ENCODE measurements at regions not wholly inside any gene's neighbourhood (a gene's known extent, or its start where the extent isn't known, plus 50 kb on each side); places are given as distances from the start of the nearest gene placed in this dataset.
"Not testable (repeated sequence)": the region's sequence is repeated elsewhere in the genome, so short reads cannot be mapped to it uniquely, and the experiment has no call there.

DNA sequence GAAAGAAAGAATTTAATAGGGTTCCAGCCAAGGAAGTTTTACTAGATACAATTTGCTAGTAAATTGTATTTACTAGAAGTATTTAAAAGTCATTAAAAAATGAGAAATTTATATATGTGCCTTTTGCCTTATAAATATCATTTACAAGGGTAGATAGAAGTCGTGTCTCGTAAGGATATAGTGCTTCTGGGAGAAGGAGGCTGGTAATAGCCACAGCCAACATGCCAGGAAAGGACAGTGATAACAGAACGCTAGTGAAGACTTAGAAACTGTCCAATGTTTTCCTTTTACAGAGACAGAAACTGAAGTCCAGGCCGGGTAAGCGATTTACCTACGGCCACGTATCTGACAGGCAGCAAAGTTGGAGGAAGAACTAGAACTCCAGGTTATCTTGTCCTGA, 113.5 kb upstream of the LRRN1 start:
- no peak for DNase-seq

DNA sequence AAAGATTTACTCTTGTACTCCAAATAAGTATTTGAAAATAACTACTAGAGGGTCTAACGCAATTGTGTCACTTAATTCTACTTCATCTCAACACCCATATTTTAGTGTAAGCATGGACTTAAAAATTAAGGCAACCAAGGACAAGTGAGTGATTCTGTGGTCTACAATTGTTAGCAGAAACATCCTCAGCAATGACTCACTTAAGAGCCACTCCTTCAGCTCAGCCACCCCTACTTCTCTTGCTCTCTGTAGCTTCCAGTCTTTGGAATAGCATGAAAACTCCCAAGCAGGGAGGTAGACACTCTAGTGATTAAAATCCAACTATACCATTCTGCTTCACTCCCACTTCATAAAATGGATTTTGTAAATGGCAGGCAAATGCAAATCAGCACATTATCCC, 116.0 kb upstream of the LRRN1 start:
- no peak for DNase-seq

DNA sequence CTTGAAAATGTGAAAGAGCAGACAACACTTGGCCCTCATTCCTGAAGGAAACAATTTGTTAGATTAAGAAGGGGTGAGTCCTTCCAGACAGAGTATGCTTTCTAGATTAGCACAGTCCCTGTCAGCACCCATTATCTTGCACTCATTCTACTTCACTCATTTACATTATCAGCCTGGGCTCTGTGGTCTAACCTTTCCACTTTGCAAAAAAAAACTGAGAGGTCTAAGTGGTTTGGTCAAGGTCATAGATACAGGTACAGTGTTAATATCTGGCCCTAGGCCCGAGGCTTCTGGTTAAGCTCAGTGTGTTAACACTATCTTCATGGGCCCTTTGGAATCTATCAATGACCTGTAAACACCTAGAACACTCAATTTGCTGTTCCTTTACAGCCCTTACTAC, 123.4 kb upstream of the LRRN1 start:
- DNase-seq = no peak

DNA sequence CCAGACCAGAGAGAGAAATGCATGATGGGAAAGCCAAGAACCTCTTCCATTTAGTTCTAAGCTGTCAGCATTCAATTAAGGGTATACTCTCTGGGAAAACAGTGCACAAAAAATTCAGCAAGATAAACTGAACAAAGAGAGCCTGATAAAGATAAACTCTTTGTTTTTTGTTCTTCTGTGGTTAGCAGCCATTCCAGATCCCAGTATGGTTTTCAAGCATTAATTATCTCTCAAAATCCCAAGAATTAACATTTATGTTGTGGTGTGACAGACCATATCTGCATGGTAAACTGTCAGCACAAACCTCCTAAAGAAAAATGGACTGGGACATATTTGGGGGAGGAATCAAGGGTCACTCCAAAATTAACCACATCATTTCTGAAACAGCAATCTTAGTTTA, 124.0 kb upstream of the LRRN1 start:
- no peak for DNase-seq

DNA sequence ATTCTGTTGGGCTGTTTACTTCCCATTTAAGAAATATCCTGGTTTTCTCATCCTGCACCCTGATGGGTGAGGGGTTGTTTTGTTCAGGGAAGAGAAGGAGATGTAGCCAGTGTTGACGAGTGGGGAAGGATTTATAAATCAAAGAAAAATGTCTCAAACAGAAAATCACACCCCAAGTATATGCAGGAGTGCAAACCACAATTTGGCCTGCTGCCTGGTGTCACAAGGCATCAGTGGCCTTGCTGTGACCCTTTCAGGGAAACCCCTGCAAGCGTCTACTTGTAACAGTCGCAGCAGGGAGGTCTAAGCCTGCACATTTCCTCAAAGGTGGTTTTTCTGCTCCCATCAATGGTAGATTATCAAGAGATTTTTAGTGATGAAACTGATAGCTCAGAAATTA, 132.6 kb upstream of the LRRN1 start:
- no peak for DNase-seq

DNA sequence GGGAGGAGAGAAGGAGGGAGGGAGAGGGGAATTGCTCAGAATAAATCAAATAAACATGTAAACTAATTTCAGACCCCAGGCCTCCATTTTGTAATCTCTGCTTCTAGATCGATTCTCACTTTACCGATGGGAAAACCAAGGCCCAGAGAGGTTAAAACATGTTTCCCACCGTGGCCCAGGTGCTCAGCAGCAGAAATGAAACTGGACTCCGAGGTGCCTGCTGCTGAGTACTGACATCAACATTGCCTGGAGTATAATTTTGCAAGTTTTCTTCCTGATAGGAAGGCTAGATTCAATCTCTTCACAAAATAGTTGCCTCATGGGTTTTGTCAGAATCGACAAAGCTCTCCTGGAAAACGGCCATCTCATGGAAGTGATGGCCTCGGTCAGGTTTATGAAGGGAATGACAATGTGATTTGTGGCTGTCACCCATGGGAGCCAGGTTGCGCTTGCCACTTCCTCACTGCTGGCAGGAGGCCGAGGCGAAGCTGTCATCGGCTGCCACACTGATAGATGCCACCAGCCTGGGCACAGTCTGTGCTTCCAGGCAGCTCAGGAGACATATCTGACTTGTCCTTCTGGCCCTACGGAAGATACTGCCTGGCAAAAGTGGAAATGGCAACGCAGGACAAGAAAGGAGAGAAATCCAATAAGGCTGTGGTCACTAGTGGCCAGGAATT, 133.1 kb upstream of the LRRN1 start:
- no peak for DNase-seq

GRCh38 chr3:3665546-3665945, 133.7 kb upstream of the LRRN1 start:
- DNase-seq = no peak

DNA sequence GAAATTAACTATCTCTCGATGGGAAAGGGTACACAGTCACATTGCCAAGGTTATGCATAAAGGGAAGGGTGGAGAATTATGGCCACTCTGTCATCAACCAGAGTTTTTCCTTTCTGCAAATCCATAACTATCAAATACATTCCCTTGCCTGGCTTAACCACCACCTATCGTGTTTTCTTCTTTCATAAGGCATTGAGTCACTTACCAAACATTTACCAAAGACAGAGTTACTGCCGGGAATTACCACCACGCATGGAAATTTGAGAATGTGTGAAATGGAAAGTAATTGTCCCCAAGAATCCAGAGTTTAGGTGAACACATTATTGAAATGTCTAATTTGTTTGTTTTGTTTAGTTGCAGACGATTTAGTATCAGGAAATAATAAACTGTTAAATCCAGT, 134.3 kb upstream of the LRRN1 start:
- DNase-seq = no peak

DNA sequence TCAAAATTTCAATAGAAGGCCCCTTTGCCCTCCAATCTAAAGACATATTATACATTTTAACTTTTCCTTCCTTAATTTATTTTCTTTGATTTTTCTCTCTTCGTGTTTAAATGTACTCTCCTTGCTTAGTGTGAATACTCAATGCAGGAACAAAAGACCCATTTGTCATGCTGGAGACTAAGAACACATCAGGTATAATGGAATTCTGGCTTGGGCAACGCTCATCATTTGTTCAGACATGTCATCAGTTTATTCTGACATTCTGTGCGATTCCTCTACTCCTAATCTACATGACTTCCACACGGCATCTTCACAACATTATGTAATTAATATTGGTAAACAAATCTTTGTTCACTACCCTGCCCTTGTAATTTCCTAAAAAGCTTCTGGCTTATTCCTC, 136.6 kb upstream of the LRRN1 start:
- DNase-seq = no peak

GRCh38 chr3:3654916-3655315, 144.3 kb upstream of the LRRN1 start:
- no peak for DNase-seq

GRCh38 chr3:3648988-3649679, 150.1 kb upstream of the LRRN1 start:
- no peak for DNase-seq

GRCh38 chr3:3646934-3647333, 152.3 kb upstream of the LRRN1 start:
- DNase-seq = no peak

GRCh38 chr3:3646103-3646844, 153.0 kb upstream of the LRRN1 start:
- DNase-seq = not testable (repeated sequence)

DNA sequence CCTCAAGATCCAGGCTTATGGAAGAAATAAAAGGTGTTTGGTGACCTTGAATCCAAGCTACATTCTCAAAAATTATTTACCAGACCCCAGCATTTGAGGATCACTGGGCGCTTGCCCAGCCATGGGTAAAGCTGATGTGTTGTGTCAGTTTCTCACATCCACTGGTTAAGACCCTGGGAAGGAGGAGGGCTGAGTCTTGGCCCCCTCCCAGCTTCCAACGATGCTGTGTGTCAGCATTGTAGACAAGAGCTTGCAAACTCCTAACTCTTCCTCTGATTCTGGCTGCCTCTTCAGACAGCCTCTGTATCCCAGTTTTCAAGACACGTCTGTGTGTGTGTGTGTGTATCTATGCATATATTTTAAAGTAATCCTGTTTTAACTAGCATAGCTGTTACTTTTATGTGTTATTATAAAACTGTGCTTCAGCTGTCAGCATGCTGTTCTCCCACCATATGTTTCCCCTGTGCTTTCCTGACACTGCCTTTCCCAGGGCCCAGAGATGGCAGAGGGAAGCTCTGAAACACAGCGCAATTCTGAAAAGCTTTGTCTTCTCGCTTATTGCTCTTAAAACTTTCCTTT, 157.3 kb upstream of the LRRN1 start:
- DNase-seq = no peak

DNA sequence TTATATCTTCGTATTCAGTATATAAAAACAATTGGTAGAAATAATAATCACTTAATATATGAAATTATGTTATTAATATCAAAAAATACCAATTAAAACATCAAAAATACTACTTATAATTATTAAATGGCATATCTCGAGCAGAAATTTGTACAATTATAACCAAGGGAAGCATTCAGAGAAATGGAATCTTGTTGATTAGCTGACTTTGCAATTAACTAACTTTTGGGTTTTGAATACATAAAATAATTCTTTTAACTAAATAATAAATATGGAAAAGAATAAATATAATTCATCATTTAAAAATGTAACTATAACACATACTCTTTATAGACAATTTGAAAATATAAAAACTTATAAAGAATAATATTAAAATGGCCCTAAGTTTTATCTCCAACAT, 160.2 kb upstream of the LRRN1 start:
- DNase-seq = no peak

- DNase-seq = no peak
Measured at GRCh38 chr3:3636815-3637214, 162.4 kb upstream of the LRRN1 start.

DNA sequence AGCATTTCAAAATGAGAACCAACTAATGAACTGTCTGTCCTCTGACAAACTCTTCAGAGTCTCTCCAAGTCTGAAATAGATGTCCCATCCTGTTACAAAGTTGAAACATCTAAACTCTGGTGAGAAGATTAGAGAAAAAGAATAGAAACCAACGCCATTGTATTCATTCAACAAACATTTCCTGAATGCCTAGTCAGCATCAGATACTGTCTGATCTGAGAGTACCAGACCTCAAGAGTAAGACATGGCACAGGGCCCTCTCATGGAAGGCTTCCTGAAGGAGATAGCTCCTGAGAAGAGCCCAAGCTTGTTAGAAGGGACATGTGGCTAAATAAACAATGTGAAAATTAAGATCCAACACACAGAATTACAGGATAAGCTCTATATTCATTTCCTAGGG, 164.1 kb upstream of the LRRN1 start:
- no peak for DNase-seq

DNA sequence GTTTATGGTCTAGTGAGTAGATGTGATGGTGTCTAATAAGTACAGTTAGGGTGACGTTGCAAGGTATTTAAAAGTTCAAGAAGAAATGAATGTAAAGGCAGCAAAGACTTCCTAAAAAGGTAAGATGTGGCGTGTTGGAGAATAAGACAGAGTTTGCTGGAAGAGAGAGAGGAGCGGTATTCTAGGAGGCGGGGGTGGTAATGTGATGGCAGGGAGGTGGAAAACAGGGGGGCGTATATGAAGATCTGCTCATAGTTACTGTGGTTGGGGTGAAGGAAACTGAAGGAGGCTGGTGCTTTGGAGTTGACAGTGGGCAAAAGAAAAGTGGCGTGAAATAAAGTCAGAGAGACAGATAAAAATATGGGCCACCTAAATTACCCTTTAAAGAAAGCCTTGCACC, 164.9 kb upstream of the LRRN1 start:
- no peak for DNase-seq

DNA sequence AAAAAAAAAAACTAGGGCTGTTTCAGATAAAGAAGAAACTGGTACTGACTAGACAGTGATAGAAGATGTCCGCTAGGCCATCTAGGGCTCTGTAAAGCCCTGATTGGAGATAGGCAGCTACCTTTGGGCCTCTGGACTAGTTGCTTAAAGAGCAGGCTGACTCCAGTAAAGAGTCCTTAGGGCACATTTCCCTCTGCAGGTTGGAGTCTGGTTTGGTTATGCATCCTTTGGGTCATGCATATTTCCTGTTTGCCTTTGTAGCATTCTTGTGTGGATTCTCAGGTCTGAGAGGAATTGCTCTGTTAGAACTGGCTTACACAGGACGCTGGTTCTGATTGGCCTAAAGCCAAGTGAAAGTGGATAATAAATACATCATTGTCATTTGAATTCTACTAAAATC, 165.5 kb upstream of the LRRN1 start:
- DNase-seq = no peak

- peak; percentile 89 to 91 for DNase-seq
Measured at GRCh38 chr3:3632449-3632848, 166.8 kb upstream of the LRRN1 start.

- no peak for DNase-seq
Measured at GRCh38 chr3:3631114-3631513, 168.1 kb upstream of the LRRN1 start.

DNA sequence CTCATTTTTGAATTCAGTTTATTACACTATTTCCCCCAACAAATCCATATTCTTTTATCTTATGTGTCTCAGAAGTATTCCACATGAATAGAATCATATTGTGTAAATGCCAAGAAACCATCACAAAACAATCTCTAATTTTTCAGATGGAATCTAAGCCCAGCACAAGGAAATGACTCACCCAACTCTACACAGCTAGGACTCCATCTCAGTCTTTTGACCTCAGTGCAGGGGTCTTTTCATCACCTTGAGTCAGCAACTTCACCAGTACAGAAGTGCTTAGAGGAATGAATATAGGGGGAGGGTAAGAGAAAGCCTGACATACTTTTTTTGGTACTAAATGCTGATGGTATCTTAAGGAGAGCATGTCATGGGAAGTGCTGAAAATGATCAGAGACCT, 169.3 kb upstream of the LRRN1 start:
- DNase-seq = no peak

- DNase-seq = no peak
Measured at GRCh38 chr3:3628676-3629328, 170.4 kb upstream of the LRRN1 start.

Measured in AML-193 (cell line).